Amniotic stem cell (primary cell): ENCODE measurements at regions not wholly inside any gene's neighbourhood (a gene's known extent, or its start where the extent isn't known, plus 50 kb on each side); places are given as distances from the start of the nearest gene placed in this dataset.

Experiments
- DNase-seq: peaks from one replicate; lab custom pipeline; 2025; lab: John Stamatoyannopoulos, UW

- peak; percentile 81 for DNase-seq
Observed at GRCh38 chr12:27179400-27180214, 64.5 kb upstream of the STK38L start.

GRCh38 chr12:27180906-27181505 is 63.1 kb upstream of the STK38L start:
- DNase-seq: no peak

- no peak for DNase-seq
Observed at GRCh38 chr12:27183342-27183741, 60.7 kb upstream of the STK38L start.

- DNase-seq: no peak
Observed at GRCh38 chr12:27185234-27186021, 58.7 kb upstream of the STK38L start.

GRCh38 chr12:27186022-27186839 is 57.9 kb upstream of the STK38L start:
- no peak for DNase-seq

GRCh38 chr12:27187697-27188096 is 56.4 kb upstream of the STK38L start:
- DNase-seq: no peak

GRCh38 chr12:27190761-27191160 is 53.3 kb upstream of the STK38L start:
- DNase-seq: peak; percentile 40

GRCh38 chr12:27191531-27191930 is 52.6 kb upstream of the STK38L start:
- no peak for DNase-seq

GRCh38 chr12:27192118-27192802 is 51.8 kb upstream of the STK38L start:
- no peak for DNase-seq

GRCh38 chr12:27193106-27193505 is 51.0 kb upstream of the STK38L start:
- peak; percentile 48 for DNase-seq

GRCh38 chr12:27193854-27194544 is 50.1 kb upstream of the STK38L start:
- peak; percentile 56 for DNase-seq
